H1 (cell line): ENCODE measurements at regions not wholly inside any gene's neighbourhood (a gene's known extent, or its start where the extent isn't known, plus 50 kb on each side); places are given as distances from the start of the nearest gene placed in this dataset.

Experiments used
- PHF8 ChIP-seq: fragments of 200-600 bp; sonication (generic); conservative IDR thresholded peaks from 2 replicates; pipeline ENCODE4 v1.7.1; 2012; ENCODE audit warnings: low read depth, mild to moderate bottlenecking, inconsistent platforms, low read length, moderate library complexity
- TF ChIP-seq, protein P1 (sequence below), 3 experiments: IDR thresholded peaks; 1 replicate in 2 of 3; 2 replicates in 1 of 3; pipeline versions ENCODE4 v1.5.1 to v1.6.1; 2011; ENCODE audit warnings: low read length in 3 of 3, mild to moderate bottlenecking in 3 of 3, inconsistent platforms in 2 of 3, low read depth in 1 of 3, moderate library complexity in 1 of 3; ENCODE audit not compliant: insufficient read depth in 1 of 3; ENCODE audit errors: control extremely low read depth in 1 of 3

DNA sequence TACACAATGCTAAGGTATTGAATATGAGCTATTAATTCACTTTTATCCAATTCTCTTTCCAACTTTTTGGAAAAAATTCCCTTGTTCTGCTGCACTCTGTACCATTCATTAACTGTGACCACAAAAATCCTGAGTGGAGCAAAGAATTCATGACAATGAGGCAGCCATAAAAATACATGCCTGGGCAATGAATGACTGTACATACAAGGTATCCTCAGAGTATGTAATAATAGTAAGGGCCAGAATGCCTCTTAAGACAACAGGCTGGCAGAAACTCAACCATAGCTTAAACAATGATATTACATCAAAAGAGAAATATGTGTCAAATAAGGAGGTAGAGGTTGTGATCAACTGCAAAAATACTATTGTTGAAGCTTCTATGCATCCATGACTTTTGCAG, 74.7 kb upstream of the CA10 start (continued):
- TF ChIP-seq, protein P1, sequence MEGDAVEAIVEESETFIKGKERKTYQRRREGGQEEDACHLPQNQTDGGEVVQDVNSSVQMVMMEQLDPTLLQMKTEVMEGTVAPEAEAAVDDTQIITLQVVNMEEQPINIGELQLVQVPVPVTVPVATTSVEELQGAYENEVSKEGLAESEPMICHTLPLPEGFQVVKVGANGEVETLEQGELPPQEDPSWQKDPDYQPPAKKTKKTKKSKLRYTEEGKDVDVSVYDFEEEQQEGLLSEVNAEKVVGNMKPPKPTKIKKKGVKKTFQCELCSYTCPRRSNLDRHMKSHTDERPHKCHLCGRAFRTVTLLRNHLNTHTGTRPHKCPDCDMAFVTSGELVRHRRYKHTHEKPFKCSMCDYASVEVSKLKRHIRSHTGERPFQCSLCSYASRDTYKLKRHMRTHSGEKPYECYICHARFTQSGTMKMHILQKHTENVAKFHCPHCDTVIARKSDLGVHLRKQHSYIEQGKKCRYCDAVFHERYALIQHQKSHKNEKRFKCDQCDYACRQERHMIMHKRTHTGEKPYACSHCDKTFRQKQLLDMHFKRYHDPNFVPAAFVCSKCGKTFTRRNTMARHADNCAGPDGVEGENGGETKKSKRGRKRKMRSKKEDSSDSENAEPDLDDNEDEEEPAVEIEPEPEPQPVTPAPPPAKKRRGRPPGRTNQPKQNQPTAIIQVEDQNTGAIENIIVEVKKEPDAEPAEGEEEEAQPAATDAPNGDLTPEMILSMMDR (IDR thresholded peaks at IDR 0.05; ENCODE audit: control extremely low read depth in 1 of 3, insufficient read depth in 1 of 3, low read depth in 1 of 3, low read length in 3 of 3): no peak
- no peak for TF ChIP-seq PHF8
